Neural cell (in vitro differentiated cells): ENCODE measurements at regions not wholly inside any gene's neighbourhood (a gene's known extent, or its start where the extent isn't known, plus 50 kb on each side); places are given as distances from the start of the nearest gene placed in this dataset.
"Not testable (repeated sequence)": the region's sequence is repeated elsewhere in the genome, so short reads cannot be mapped to it uniquely, and the experiment has no call there.

Source experiments
- H2AFZ ChIP-seq: fragments of 200-600, 300-800 bp; sonication (generic), shearing (Covaris generic); 2 replicates; pipeline ENCODE4 v1.6.0; 2014; ENCODE audit warnings: low read depth, mild to moderate bottlenecking, antibody characterized with exemption, low read length, moderate library complexity
- H3F3A ChIP-seq: fragments of 200-600 bp; shearing (Covaris generic); 2 replicates; pipeline ENCODE4 v1.6.1; 2016; ENCODE audit warnings: mild to moderate bottlenecking, moderate library complexity, mixed read lengths, antibody characterized with exemption, low read length; ENCODE audit not compliant: insufficient read depth, poor library complexity, severe bottlenecking
- H3K27ac ChIP-seq: fragments of 200-600, 300-800 bp; sonication (generic), shearing (Covaris generic); 2 replicates; pipeline ENCODE4 v1.5.1; 2014; ENCODE audit warnings: mild to moderate bottlenecking, low read length, moderate library complexity
- H3K27me3 ChIP-seq: fragments of 300-800, 200-600 bp; sonication (generic), shearing (Covaris generic); 2 replicates; pipeline ENCODE4 v1.6.0; 2014; ENCODE audit warnings: mild to moderate bottlenecking, low read depth, low read length, moderate library complexity; ENCODE audit not compliant: insufficient read depth
- H3K36me3 ChIP-seq: fragments of 300-800, 200-600 bp; sonication (generic), shearing (Covaris generic); 2 replicates; pipeline ENCODE4 v1.5.1; 2014; ENCODE audit warnings: mild to moderate bottlenecking, antibody characterized with exemption, low read length, moderate library complexity; ENCODE audit not compliant: insufficient read depth
- H3K4me2 ChIP-seq: fragments of 300-800, 200-600 bp; sonication (generic), shearing (Covaris generic); 2 replicates; pipeline ENCODE4 v1.6.0; 2014; ENCODE audit warnings: mild to moderate bottlenecking, low read length
- H3K4me3 ChIP-seq: fragments of 300-800, 200-600 bp; sonication (generic), shearing (Covaris generic); 2 replicates; pipeline ENCODE4 v1.5.1; 2014; ENCODE audit warnings: mild to moderate bottlenecking, low read length, moderate library complexity
- H3K79me2 ChIP-seq: fragments of 200-600 bp; shearing (Covaris generic); replicated peaks from 2 replicates; pipeline ENCODE4 v1.6.0; 2014; ENCODE audit warnings: mild to moderate bottlenecking, low read length, moderate library complexity; ENCODE audit not compliant: insufficient read depth
- H3K9ac ChIP-seq: fragments of 300-800, 200-600 bp; sonication (generic), shearing (Covaris generic); 2 replicates; pipeline ENCODE4 v1.6.1; 2016; ENCODE audit warnings: mild to moderate bottlenecking, low read length, mixed read lengths
- H3K9me2 ChIP-seq: fragments of 200-600 bp; shearing (Covaris generic); 2 replicates; pipeline ENCODE4 v1.6.1; 2016; ENCODE audit warnings: mild to moderate bottlenecking, low read length, mixed read lengths; ENCODE audit not compliant: insufficient read depth
- H3K9me3 ChIP-seq: fragments of 200-600, 300-800 bp; sonication (generic), shearing (Covaris generic); 2 replicates; pipeline ENCODE4 v1.6.1; 2016; ENCODE audit warnings: mild to moderate bottlenecking, mixed run types, low read length, moderate library complexity, mixed read lengths
- H4K20me1 ChIP-seq: fragments of 200-600 bp; shearing (Covaris generic); 2 replicates; pipeline ENCODE4 v1.6.1; 2016; ENCODE audit warnings: mild to moderate bottlenecking, mixed run types; ENCODE audit not compliant: insufficient read depth
- CTCF ChIP-seq: fragments of 450-650 bp; IDR thresholded peaks from 2 replicates; pipeline ENCODE4 v1.5.1; 2014; ENCODE audit warnings: antibody characterized with exemption, mild to moderate bottlenecking, moderate library complexity; ENCODE audit not compliant: poor library complexity, severe bottlenecking
- EP300 ChIP-seq: fragments of 450-650 bp; conservative IDR thresholded peaks from 2 replicates; pipeline ENCODE4 v1.6.1; 2014; ENCODE audit warnings: antibody characterized with exemption, mild to moderate bottlenecking, moderate library complexity; ENCODE audit not compliant: poor library complexity, severe bottlenecking
- EZH2 ChIP-seq: fragments of 200-600, 300-800 bp; shearing (Covaris generic), sonication (generic); IDR thresholded peaks from 2 replicates; pipeline ENCODE4 v1.6.1; 2014; ENCODE audit warnings: antibody characterized with exemption, low read length, borderline replicate concordance, mild to moderate bottlenecking; ENCODE audit not compliant: insufficient read depth, poor library complexity, severe bottlenecking
- MXI1 ChIP-seq: fragments of 450-650 bp; conservative IDR thresholded peaks from 2 replicates; pipeline ENCODE4 v1.6.1; 2014; ENCODE audit warnings: antibody characterized with exemption, mild to moderate bottlenecking; ENCODE audit not compliant: poor library complexity, severe bottlenecking
- POLR2AphosphoS5 ChIP-seq: IDR thresholded peaks from 2 replicates; pipeline ENCODE4 v1.6.1; 2012
- RAD21 ChIP-seq: fragments of 450-650 bp; conservative IDR thresholded peaks from 2 replicates; pipeline ENCODE4 v1.6.1; 2014; ENCODE audit warnings: antibody characterized with exemption, mild to moderate bottlenecking, moderate library complexity
- REST ChIP-seq: IDR thresholded peaks from 2 replicates; pipeline ENCODE4 v1.6.1; 2012; ENCODE audit warnings: borderline replicate concordance
- SMC3 ChIP-seq: fragments of 450-650 bp; conservative IDR thresholded peaks from 2 replicates; pipeline ENCODE4 v1.6.1; 2014; ENCODE audit warnings: antibody characterized with exemption, mild to moderate bottlenecking, moderate library complexity; ENCODE audit not compliant: poor library complexity
- TAF1 ChIP-seq: IDR thresholded peaks from 2 replicates; pipeline ENCODE4 v1.6.1; 2012; ENCODE audit warnings: low read depth

GRCh38 chr13:90492872-90493271 is 854.6 kb upstream of the MIR17HG start:
- H3K27ac ChIP-seq, result no peak overlapping the region
- no peak for TF ChIP-seq RAD21
- no peak for TF ChIP-seq SMC3
- TF ChIP-seq POLR2AphosphoS5, result no peak
- TF ChIP-seq TAF1, result no peak
- no peak for TF ChIP-seq EP300
- TF ChIP-seq REST, result no peak
- no peak for TF ChIP-seq EZH2
- TF ChIP-seq MXI1, result no peak
- no peak for TF ChIP-seq CTCF
- H3K79me2 ChIP-seq, result no peaks in the 10 kb centered on the region
- no peak overlapping the region for H3K4me3 ChIP-seq
- H3F3A ChIP-seq, result no peaks in the 10 kb centered on the region
- H3K9me3 ChIP-seq, result no peaks in the 10 kb centered on the region
- H3K27me3 ChIP-seq, result no peaks in the 10 kb centered on the region
- H3K36me3 ChIP-seq, result no peaks in the 10 kb centered on the region
- no peaks in the 10 kb centered on the region for H4K20me1 ChIP-seq
- no peak overlapping the region for H2AFZ ChIP-seq
- no peaks in the 10 kb centered on the region for H3K9me2 ChIP-seq
- H3K9ac ChIP-seq, result no peak overlapping the region
- H3K4me2 ChIP-seq, result no peak overlapping the region

GRCh38 chr13:90493667-90494066 is 853.8 kb upstream of the MIR17HG start:
- H3K4me2 ChIP-seq, result no peak overlapping the region
- no peaks in the 10 kb centered on the region for H4K20me1 ChIP-seq
- no peaks in the 10 kb centered on the region for H3K9me2 ChIP-seq
- no peak overlapping the region for H3K27ac ChIP-seq
- no peak overlapping the region for H3K4me3 ChIP-seq
- no peaks in the 10 kb centered on the region for H3K79me2 ChIP-seq
- H3K9me3 ChIP-seq, result no peaks in the 10 kb centered on the region
- TF ChIP-seq POLR2AphosphoS5, result no peak
- TF ChIP-seq MXI1, result no peak
- no peak for TF ChIP-seq EZH2
- no peak for TF ChIP-seq RAD21
- no peak for TF ChIP-seq SMC3
- no peak for TF ChIP-seq CTCF
- TF ChIP-seq TAF1, result no peak
- no peak for TF ChIP-seq REST
- no peak for TF ChIP-seq EP300
- no peaks in the 10 kb centered on the region for H3K27me3 ChIP-seq
- no peaks in the 10 kb centered on the region for H3F3A ChIP-seq
- H3K9ac ChIP-seq, result no peak overlapping the region
- H2AFZ ChIP-seq, result no peak overlapping the region
- H3K36me3 ChIP-seq, result no peaks in the 10 kb centered on the region

- not testable (repeated sequence) for H3K9ac ChIP-seq, H3K79me2 ChIP-seq, H3F3A ChIP-seq, H3K36me3 ChIP-seq, H3K27ac ChIP-seq, H3K9me2 ChIP-seq, H2AFZ ChIP-seq, H4K20me1 ChIP-seq, H3K4me3 ChIP-seq, H3K4me2 ChIP-seq, H3K9me3 ChIP-seq, H3K27me3 ChIP-seq
These were observed 852.6 kb upstream of the MIR17HG start for GRCh38 chr13:90494849-90495248.
